IMR-90 (cell line): ENCODE measurements at regions not wholly inside any gene's neighbourhood (a gene's known extent, or its start where the extent isn't known, plus 50 kb on each side); places are given as distances from the start of the nearest gene placed in this dataset.

Source experiments
- ATAC-seq: fragments of 200-7000 bp; cut with Tn5 transposase; 2 replicates; pipeline ENCODE4 v1.9.1; 2020; ENCODE audit warnings: low read depth, mild to moderate bottlenecking, moderate library complexity
- BruUV-seq: library from RNA; stranded (reverse); fragments of 400-500 nt; replicated peaks from 2 replicates; lab custom pipeline; 2021; lab: Mats Ljungman, UMichigan
- CTCF ChIA-PET: fragments of 300-600 bp; formaldehyde crosslinking; extraction: SDS; loops from one replicate; lab custom pipeline; 2021; ENCODE audit warnings: antibody characterized with exemption; lab: Yijun Ruan, JAX
- POLR2A ChIA-PET: fragments of 300-600 bp; sonication (Branson Sonifier 250); formaldehyde crosslinking; loops from one replicate; lab custom pipeline; 2022; ENCODE audit warnings: antibody characterized with exemption; ENCODE audit not compliant: unreplicated experiment; lab: Charles Lee
- DNase-seq: peaks from one replicate; pipeline ENCODE4 v3.0.0; 2013
- H2AFZ ChIP-seq: replicated peaks from 2 replicates; pipeline ENCODE3; 2013; ENCODE audit warnings: low read length, mild to moderate bottlenecking; ENCODE audit not compliant: poor library complexity
- H2AK5ac ChIP-seq: 2 replicates; pipeline ENCODE4 v1.6.1; 2013; ENCODE audit warnings: low read depth, low read length, inconsistent platforms
- H2AK9ac ChIP-seq: replicated peaks from 2 replicates; pipeline ENCODE3; 2013; ENCODE audit warnings: mild to moderate bottlenecking, low read depth, low read length, moderate library complexity; ENCODE audit not compliant: poor library complexity
- H2BK120ac ChIP-seq: 2 replicates; pipeline ENCODE4 v1.6.1; 2013; ENCODE audit warnings: low read depth, low read length, inconsistent platforms
- H2BK15ac ChIP-seq: 3 replicates; pipeline ENCODE4 v1.6.1; 2013; ENCODE audit warnings: low read depth, low read length, inconsistent platforms
- H2BK20ac ChIP-seq: 2 replicates; pipeline ENCODE4 v1.6.1; 2013; ENCODE audit warnings: low read depth, mild to moderate bottlenecking, inconsistent platforms, low read length, moderate library complexity
- H2BK5ac ChIP-seq: 2 replicates; pipeline ENCODE4 v1.6.1; 2013; ENCODE audit warnings: mild to moderate bottlenecking, low read depth, low read length, inconsistent platforms; ENCODE audit not compliant: poor library complexity, severe bottlenecking
- H3K14ac ChIP-seq: replicated peaks from 2 replicates; pipeline ENCODE4 v1.6.1; 2013; ENCODE audit warnings: low read depth, low read length, inconsistent platforms
- H3K18ac ChIP-seq: 2 replicates; pipeline ENCODE4 v1.6.1; 2013; ENCODE audit warnings: low read depth, low read length, control low read depth
- H3K23ac ChIP-seq: 2 replicates; pipeline ENCODE4 v1.6.1; 2013; ENCODE audit warnings: low read depth, low read length, inconsistent platforms
- H3K27ac ChIP-seq: 2 replicates; pipeline ENCODE4 v1.5.1; 2013; ENCODE audit warnings: mild to moderate bottlenecking, control low read depth, low read length; ENCODE audit not compliant: insufficient read depth
- H3K27me3 ChIP-seq: 2 replicates; pipeline ENCODE4 v1.6.1; 2013; ENCODE audit warnings: low read length; ENCODE audit not compliant: control insufficient read depth, insufficient read depth
- H3K36me3 ChIP-seq: 2 replicates; pipeline ENCODE4 v1.6.1; 2013; ENCODE audit warnings: low read length, mixed read lengths; ENCODE audit not compliant: control insufficient read depth, insufficient read depth
- H3K4ac ChIP-seq: 2 replicates; pipeline ENCODE4 v1.6.1; 2013; ENCODE audit warnings: low read depth, low read length, inconsistent platforms
- H3K4me1 ChIP-seq: 2 replicates; pipeline ENCODE4 v1.6.1; 2013; ENCODE audit warnings: low read length, mixed read lengths; ENCODE audit not compliant: control insufficient read depth, insufficient read depth
- H3K4me2 ChIP-seq: 2 replicates; pipeline ENCODE4 v1.6.1; 2013; ENCODE audit warnings: low read depth, mild to moderate bottlenecking, control low read depth, low read length, moderate library complexity
- H3K4me3 ChIP-seq: 2 replicates; pipeline ENCODE4 v1.5.1; 2013; ENCODE audit warnings: low read depth, mild to moderate bottlenecking, control low read depth, low read length, moderate library complexity; ENCODE audit not compliant: insufficient read depth
- H3K56ac ChIP-seq: 2 replicates; pipeline ENCODE4 v1.6.1; 2013; ENCODE audit warnings: low read length, inconsistent platforms; ENCODE audit not compliant: insufficient read depth; ENCODE audit errors: extremely low read depth
- H3K79me1 ChIP-seq, 2 experiments: 2 replicates each; pipeline ENCODE4 v1.6.1; 2013; ENCODE audit warnings: low read length in 2 of 2, inconsistent platforms in 1 of 2, low read depth in 1 of 2
- H3K9ac ChIP-seq: 2 replicates; pipeline ENCODE4 v1.6.1; 2013; ENCODE audit warnings: low read depth, low read length, control low read depth
- H3K9me1 ChIP-seq: 2 replicates; pipeline ENCODE4 v1.6.1; 2013; ENCODE audit warnings: low read length, inconsistent platforms; ENCODE audit not compliant: insufficient read depth
- H3K9me3 ChIP-seq: 2 replicates; pipeline ENCODE4 v1.6.1; 2013; ENCODE audit warnings: low read length; ENCODE audit not compliant: control insufficient read depth, insufficient read depth
- H4K20me1 ChIP-seq: 2 replicates; pipeline ENCODE4 v1.6.1; 2013; ENCODE audit warnings: low read length, inconsistent platforms; ENCODE audit not compliant: insufficient read depth
- H4K5ac ChIP-seq: 2 replicates; pipeline ENCODE4 v1.6.1; 2013; ENCODE audit warnings: mild to moderate bottlenecking, low read depth, low read length, control low read depth
- H4K8ac ChIP-seq, 2 experiments: 2 replicates each; pipeline ENCODE4 v1.6.1; 2013; ENCODE audit warnings: low read depth in 2 of 2, low read length in 2 of 2, control low read depth in 1 of 2, inconsistent platforms in 1 of 2
- H4K91ac ChIP-seq: 2 replicates; pipeline ENCODE4 v1.6.1; 2013; ENCODE audit warnings: low read depth, low read length, inconsistent platforms; ENCODE audit not compliant: insufficient read depth
- BHLHE40 ChIP-seq: fragments of 150-350 bp; IDR thresholded peaks from 2 replicates; pipeline ENCODE4 v1.6.1; 2016; ENCODE audit warnings: mild to moderate bottlenecking, low read depth, low read length
- CEBPB ChIP-seq: IDR thresholded peaks from 2 replicates; pipeline ENCODE4 v1.6.1; 2012; ENCODE audit warnings: low read depth, low read length, improper control_type of control experiment
- CHD1 ChIP-seq: IDR thresholded peaks from 2 replicates; pipeline ENCODE4 v1.6.1; 2012; ENCODE audit warnings: low read depth, low read length, improper control_type of control experiment
- ELK1 ChIP-seq: fragments of 150-350 bp; IDR thresholded peaks from 2 replicates; pipeline ENCODE4 v1.6.1; 2016; ENCODE audit warnings: low read depth, mild to moderate bottlenecking, low read length, moderate library complexity, borderline replicate concordance
- FOS ChIP-seq: fragments of 150-350 bp; IDR thresholded peaks from 2 replicates; pipeline ENCODE4 v1.6.1; 2016; ENCODE audit warnings: low read depth, low read length
- MAFK ChIP-seq: IDR thresholded peaks from 2 replicates; pipeline ENCODE4 v1.6.1; 2012; ENCODE audit warnings: low read depth, low read length, improper control_type of control experiment
- MAZ ChIP-seq: IDR thresholded peaks from 2 replicates; pipeline ENCODE4 v1.6.1; 2012; ENCODE audit warnings: low read depth, mild to moderate bottlenecking, low read length, improper control_type of control experiment, moderate library complexity, borderline replicate concordance
- MXI1 ChIP-seq: IDR thresholded peaks from 2 replicates; pipeline ENCODE4 v1.6.1; 2012; ENCODE audit warnings: low read depth, mild to moderate bottlenecking, low read length, moderate library complexity, borderline replicate concordance
- NFE2L2 ChIP-seq: fragments of 150-350 bp; IDR thresholded peaks from 2 replicates; pipeline ENCODE4 v1.6.1; 2016; ENCODE audit warnings: low read depth, mild to moderate bottlenecking, low read length
- POLR2A ChIP-seq: IDR thresholded peaks from 2 replicates; pipeline ENCODE4 v1.6.1; 2012; ENCODE audit warnings: mild to moderate bottlenecking, low read depth, low read length
- RAD21 ChIP-seq: IDR thresholded peaks from 2 replicates; pipeline ENCODE4 v1.6.1; 2012; ENCODE audit warnings: low read length, improper control_type of control experiment
- RCOR1 ChIP-seq: IDR thresholded peaks from 2 replicates; pipeline ENCODE4 v1.6.1; 2012; ENCODE audit warnings: mild to moderate bottlenecking, low read length, improper control_type of control experiment; ENCODE audit not compliant: insufficient replicate concordance
- RFX5 ChIP-seq: IDR thresholded peaks from 2 replicates; pipeline ENCODE4 v1.8.0; 2012; ENCODE audit warnings: low read depth, mild to moderate bottlenecking, low read length, moderate library complexity
- SMC3 ChIP-seq: fragments of 150-350 bp; IDR thresholded peaks from 2 replicates; pipeline ENCODE4 v1.6.1; 2016; ENCODE audit warnings: low read depth, mild to moderate bottlenecking, antibody characterized with exemption, low read length, moderate library complexity
- WGBS, 2 experiments: methylation state at CpG; one replicate each; pipeline versions ENCODE4 v1.1.5 to v1.1.7; 2013; ENCODE audit warnings: missing lambda C conversion rate in 2 of 2; ENCODE audit not compliant: insufficient read length in 1 of 2; ENCODE audit errors: extremely low coverage in 2 of 2; 5-methylcytosine and 5-hydroxymethylcytosine counted together
- dilution Hi-C: fragments of 300-500 bp; cut with HindIII; formaldehyde crosslinking; loops from one replicate; pipeline ENCODE4 v1.14.3; 2018; ENCODE audit warnings: low sequenced_read_pairs; ENCODE audit not compliant: unreplicated experiment
- in situ Hi-C: fragments of 300-500 bp; cut with MboI; formaldehyde crosslinking; loops from 3 replicates; pipeline ENCODE4 v1.14.3; 2019; ENCODE audit warnings: low sequenced_read_pairs, inconsistent platforms, mixed read lengths
- intact Hi-C: fragments of 100-400 bp; cut with micrococcal nuclease; formaldehyde crosslinking; loops from 2 replicates; pipeline ENCODE4 v1.10.0; 2022
- TF ChIP-seq, protein P1 (sequence below): conservative IDR thresholded peaks from 2 replicates; pipeline ENCODE4 v1.5.1; 2012; ENCODE audit warnings: mild to moderate bottlenecking, low read depth, low read length, improper control_type of control experiment
- TF ChIP-seq, protein P2 (sequence below): fragments of 150-350 bp; IDR thresholded peaks from 2 replicates; pipeline ENCODE4 v1.6.1; 2017; ENCODE audit warnings: mild to moderate bottlenecking, antibody characterized with exemption, low read length, low read depth

GRCh38 chr2:79253243-79253774 is 93.8 kb upstream of the REG3A start:
- BruUV-seq = no TSS peak
- no peak overlapping the region for H3K27ac ChIP-seq
- no peak overlapping the region for H4K8ac ChIP-seq
- H4K5ac ChIP-seq = no peak overlapping the region
- ATAC-seq (no peak), DNase-seq (no peak)
- no peak overlapping the region for H3K4me2 ChIP-seq
- WGBS, 2 experiments = no CpG with 5 or more reads among the region's 2 CpGs
- no peak overlapping the region for H3K4me3 ChIP-seq
- H3K23ac ChIP-seq = no peak overlapping the region
- no peak overlapping the region for H2AK9ac ChIP-seq
- no peaks in the 10 kb centered on the region for H3K36me3 ChIP-seq
- no peak overlapping the region for H2AFZ ChIP-seq
- no peak overlapping the region for H3K9ac ChIP-seq
- intact Hi-C loops (loop anchor here (10.0 kb wide), 2 partner anchors 61 to 579 kb away; no protein-coding TSS in a partner anchor), in situ Hi-C loops (no loop called here), dilution Hi-C loops (no loop called here)
- H3K79me1 ChIP-seq = no peaks in the 10 kb centered on the region
- ChIA-PET POLR2A (no interaction called here), CTCF (no interaction called here)
- no peaks in the 10 kb centered on the region for H4K20me1 ChIP-seq
- H3K9me1 ChIP-seq = no peaks in the 10 kb centered on the region
- no peak overlapping the region for H2BK20ac ChIP-seq
- H3K56ac ChIP-seq = no peak overlapping the region
- no peak overlapping the region for H2BK15ac ChIP-seq
- H3K4me1 ChIP-seq = no peaks in the 10 kb centered on the region
- H2BK120ac ChIP-seq = no peak overlapping the region
- TF ChIP-seq BHLHE40 = no peak
- TF ChIP-seq SMC3 = no peak
- TF ChIP-seq POLR2A = no peak
- no peak for TF ChIP-seq FOS
- no peak for TF ChIP-seq ELK1
- no peak for TF ChIP-seq MXI1
- no peak for TF ChIP-seq CEBPB
- no peak for TF ChIP-seq NFE2L2
- TF ChIP-seq, protein P1, sequence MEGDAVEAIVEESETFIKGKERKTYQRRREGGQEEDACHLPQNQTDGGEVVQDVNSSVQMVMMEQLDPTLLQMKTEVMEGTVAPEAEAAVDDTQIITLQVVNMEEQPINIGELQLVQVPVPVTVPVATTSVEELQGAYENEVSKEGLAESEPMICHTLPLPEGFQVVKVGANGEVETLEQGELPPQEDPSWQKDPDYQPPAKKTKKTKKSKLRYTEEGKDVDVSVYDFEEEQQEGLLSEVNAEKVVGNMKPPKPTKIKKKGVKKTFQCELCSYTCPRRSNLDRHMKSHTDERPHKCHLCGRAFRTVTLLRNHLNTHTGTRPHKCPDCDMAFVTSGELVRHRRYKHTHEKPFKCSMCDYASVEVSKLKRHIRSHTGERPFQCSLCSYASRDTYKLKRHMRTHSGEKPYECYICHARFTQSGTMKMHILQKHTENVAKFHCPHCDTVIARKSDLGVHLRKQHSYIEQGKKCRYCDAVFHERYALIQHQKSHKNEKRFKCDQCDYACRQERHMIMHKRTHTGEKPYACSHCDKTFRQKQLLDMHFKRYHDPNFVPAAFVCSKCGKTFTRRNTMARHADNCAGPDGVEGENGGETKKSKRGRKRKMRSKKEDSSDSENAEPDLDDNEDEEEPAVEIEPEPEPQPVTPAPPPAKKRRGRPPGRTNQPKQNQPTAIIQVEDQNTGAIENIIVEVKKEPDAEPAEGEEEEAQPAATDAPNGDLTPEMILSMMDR = no peak
- TF ChIP-seq RFX5 = no peak
- no peak for TF ChIP-seq CHD1
- no peak for TF ChIP-seq RAD21
- no peak for TF ChIP-seq RCOR1
- no peak for TF ChIP-seq MAZ
- TF ChIP-seq, protein P2, sequence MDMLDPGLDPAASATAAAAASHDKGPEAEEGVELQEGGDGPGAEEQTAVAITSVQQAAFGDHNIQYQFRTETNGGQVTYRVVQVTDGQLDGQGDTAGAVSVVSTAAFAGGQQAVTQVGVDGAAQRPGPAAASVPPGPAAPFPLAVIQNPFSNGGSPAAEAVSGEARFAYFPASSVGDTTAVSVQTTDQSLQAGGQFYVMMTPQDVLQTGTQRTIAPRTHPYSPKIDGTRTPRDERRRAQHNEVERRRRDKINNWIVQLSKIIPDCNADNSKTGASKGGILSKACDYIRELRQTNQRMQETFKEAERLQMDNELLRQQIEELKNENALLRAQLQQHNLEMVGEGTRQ = no peak
- TF ChIP-seq MAFK = no peak
- H3K14ac ChIP-seq = no peak overlapping the region
- H3K18ac ChIP-seq = no peak overlapping the region
- no peak overlapping the region for H2BK5ac ChIP-seq
- H3K4ac ChIP-seq = no peak overlapping the region
- no peak overlapping the region for H4K91ac ChIP-seq
- no peak overlapping the region for H2AK5ac ChIP-seq
- peaks cover 3% of the 10 kb centered on the region; the same call in 1 of the 2 replicates for H3K9me3 ChIP-seq
- H3K27me3 ChIP-seq = no peaks in the 10 kb centered on the region
